ENCODE measurements at regions not wholly inside any gene's neighbourhood (a gene's known extent, or its start where the extent isn't known, plus 50 kb on each side); places are given as distances from the start of the nearest gene placed in this dataset.

- no peaks in the 10 kb centered on the region for H3K36me3 ChIP-seq (ENCODE audit: control insufficient read depth in 2 of 2, extremely low read depth in 1 of 2, insufficient read depth in 2 of 2, low read length in 2 of 2)
- H3K79me2 ChIP-seq (ENCODE audit: control insufficient read depth, insufficient read depth, low read length): no peaks in the 10 kb centered on the region
- H3K27ac ChIP-seq (ENCODE audit: control insufficient read depth, insufficient read depth, low read length): no peak overlapping the region
- no peak for DNase-seq (ENCODE audit: low read depth, low spot score)
- H3K27me3 ChIP-seq (ENCODE audit: control insufficient read depth, extremely low read depth, insufficient read depth, low read length): no peaks in the 10 kb centered on the region
- H3K4me2 ChIP-seq (ENCODE audit: control insufficient read depth, extremely low read depth, insufficient read depth, low read depth, low read length): no peak overlapping the region
- FAIRE-seq: no peak
- no peaks in the 10 kb centered on the region for H3K4me1 ChIP-seq (ENCODE audit: control insufficient read depth, extremely low read depth, insufficient read depth, low read length)
- H3K4me3 ChIP-seq (ENCODE audit: control insufficient read depth in 2 of 3, extremely low read depth in 1 of 3, insufficient read depth in 2 of 3, low read depth in 1 of 3, low read length in 3 of 3): no peak overlapping the region
- TF ChIP-seq CTCF (optimal IDR thresholded peaks at IDR 0.05 in 1 of 3, IDR thresholded peaks at IDR 0.05 in 1 of 3, conservative IDR thresholded peaks at IDR 0.05 in 1 of 3; ENCODE audit: extremely low read depth in 1 of 3, insufficient read depth in 2 of 3, low read length in 3 of 3) (no peak), EZH2 (IDR thresholded peaks at IDR 0.05; ENCODE audit: low read length) (no peak)
- H3K9me1 ChIP-seq (ENCODE audit: control insufficient read depth, extremely low read depth, insufficient read depth, low read length): no peaks in the 10 kb centered on the region
- H2AFZ ChIP-seq (ENCODE audit: control insufficient read depth, low read length): no peak overlapping the region
- dilution Hi-C loops (cut with MboI; ENCODE audit: extremely low pct_ligation_motif_present, low sequenced_read_pairs): no loop called here
- H3K9ac ChIP-seq (ENCODE audit: control insufficient read depth, extremely low read depth, insufficient read depth, low read length): no peak overlapping the region
- H4K20me1 ChIP-seq (ENCODE audit: control insufficient read depth, extremely low read depth, insufficient read depth, low read length): no peaks in the 10 kb centered on the region
- H3K9me3 ChIP-seq (ENCODE audit: control insufficient read depth, low read depth, low read length): no peaks in the 10 kb centered on the region
Observed at GRCh38 chr12:72888693-72889092, 616.5 kb downstream of the TRHDE start.

GRCh38 chr12:72889791-72890190 is 617.6 kb downstream of the TRHDE start:
- H3K79me2 ChIP-seq (ENCODE audit: control insufficient read depth, insufficient read depth, low read length): no peaks in the 10 kb centered on the region
- TF ChIP-seq EZH2 (IDR thresholded peaks at IDR 0.05; ENCODE audit: low read length): no peak
- no peak for TF ChIP-seq CTCF (optimal IDR thresholded peaks at IDR 0.05 in 1 of 3, IDR thresholded peaks at IDR 0.05 in 1 of 3, conservative IDR thresholded peaks at IDR 0.05 in 1 of 3; ENCODE audit: extremely low read depth in 1 of 3, insufficient read depth in 2 of 3, low read length in 3 of 3)
- no peak overlapping the region for H3K4me3 ChIP-seq (ENCODE audit: control insufficient read depth in 2 of 3, extremely low read depth in 1 of 3, insufficient read depth in 2 of 3, low read depth in 1 of 3, low read length in 3 of 3)
- dilution Hi-C loops (cut with MboI; ENCODE audit: extremely low pct_ligation_motif_present, low sequenced_read_pairs): no loop called here
- H3K27ac ChIP-seq (ENCODE audit: control insufficient read depth, insufficient read depth, low read length): no peak overlapping the region
- H3K4me1 ChIP-seq (ENCODE audit: control insufficient read depth, extremely low read depth, insufficient read depth, low read length): no peaks in the 10 kb centered on the region
- DNase-seq (ENCODE audit: low read depth, low spot score) (no peak), FAIRE-seq (no peak)
- no peak overlapping the region for H3K9ac ChIP-seq (ENCODE audit: control insufficient read depth, extremely low read depth, insufficient read depth, low read length)
- H2AFZ ChIP-seq (ENCODE audit: control insufficient read depth, low read length): no peak overlapping the region
- no peaks in the 10 kb centered on the region for H3K9me1 ChIP-seq (ENCODE audit: control insufficient read depth, extremely low read depth, insufficient read depth, low read length)
- no peak overlapping the region for H3K4me2 ChIP-seq (ENCODE audit: control insufficient read depth, extremely low read depth, insufficient read depth, low read depth, low read length)
- H3K9me3 ChIP-seq (ENCODE audit: control insufficient read depth, low read depth, low read length): no peaks in the 10 kb centered on the region
- H4K20me1 ChIP-seq (ENCODE audit: control insufficient read depth, extremely low read depth, insufficient read depth, low read length): no peaks in the 10 kb centered on the region
- H3K27me3 ChIP-seq (ENCODE audit: control insufficient read depth, extremely low read depth, insufficient read depth, low read length): no peaks in the 10 kb centered on the region
- H3K36me3 ChIP-seq (ENCODE audit: control insufficient read depth in 2 of 2, extremely low read depth in 1 of 2, insufficient read depth in 2 of 2, low read length in 2 of 2): no peaks in the 10 kb centered on the region

Data from keratinocyte (primary cell).